Neural cell (in vitro differentiated cells): ENCODE measurements at regions not wholly inside any gene's neighbourhood (a gene's known extent, or its start where the extent isn't known, plus 50 kb on each side); places are given as distances from the start of the nearest gene placed in this dataset.

Experiments
- H2AFZ ChIP-seq: fragments of 200-600, 300-800 bp; sonication (generic), shearing (Covaris generic); 2 replicates; pipeline ENCODE4 v1.6.0; 2014; ENCODE audit warnings: low read depth, mild to moderate bottlenecking, antibody characterized with exemption, low read length, moderate library complexity
- H3F3A ChIP-seq: fragments of 200-600 bp; shearing (Covaris generic); 2 replicates; pipeline ENCODE4 v1.6.1; 2016; ENCODE audit warnings: mild to moderate bottlenecking, moderate library complexity, mixed read lengths, antibody characterized with exemption, low read length; ENCODE audit not compliant: insufficient read depth, poor library complexity, severe bottlenecking
- H3K27ac ChIP-seq: fragments of 200-600, 300-800 bp; sonication (generic), shearing (Covaris generic); 2 replicates; pipeline ENCODE4 v1.5.1; 2014; ENCODE audit warnings: mild to moderate bottlenecking, low read length, moderate library complexity
- H3K27me3 ChIP-seq: fragments of 300-800, 200-600 bp; sonication (generic), shearing (Covaris generic); 2 replicates; pipeline ENCODE4 v1.6.0; 2014; ENCODE audit warnings: mild to moderate bottlenecking, low read depth, low read length, moderate library complexity; ENCODE audit not compliant: insufficient read depth
- H3K36me3 ChIP-seq: fragments of 300-800, 200-600 bp; sonication (generic), shearing (Covaris generic); 2 replicates; pipeline ENCODE4 v1.5.1; 2014; ENCODE audit warnings: mild to moderate bottlenecking, antibody characterized with exemption, low read length, moderate library complexity; ENCODE audit not compliant: insufficient read depth
- H3K4me2 ChIP-seq: fragments of 300-800, 200-600 bp; sonication (generic), shearing (Covaris generic); 2 replicates; pipeline ENCODE4 v1.6.0; 2014; ENCODE audit warnings: mild to moderate bottlenecking, low read length
- H3K4me3 ChIP-seq: fragments of 300-800, 200-600 bp; sonication (generic), shearing (Covaris generic); 2 replicates; pipeline ENCODE4 v1.5.1; 2014; ENCODE audit warnings: mild to moderate bottlenecking, low read length, moderate library complexity
- H3K79me2 ChIP-seq: fragments of 200-600 bp; shearing (Covaris generic); replicated peaks from 2 replicates; pipeline ENCODE4 v1.6.0; 2014; ENCODE audit warnings: mild to moderate bottlenecking, low read length, moderate library complexity; ENCODE audit not compliant: insufficient read depth
- H3K9ac ChIP-seq: fragments of 300-800, 200-600 bp; sonication (generic), shearing (Covaris generic); 2 replicates; pipeline ENCODE4 v1.6.1; 2016; ENCODE audit warnings: mild to moderate bottlenecking, low read length, mixed read lengths
- H3K9me2 ChIP-seq: fragments of 200-600 bp; shearing (Covaris generic); 2 replicates; pipeline ENCODE4 v1.6.1; 2016; ENCODE audit warnings: mild to moderate bottlenecking, low read length, mixed read lengths; ENCODE audit not compliant: insufficient read depth
- H3K9me3 ChIP-seq: fragments of 200-600, 300-800 bp; sonication (generic), shearing (Covaris generic); 2 replicates; pipeline ENCODE4 v1.6.1; 2016; ENCODE audit warnings: mild to moderate bottlenecking, mixed run types, low read length, moderate library complexity, mixed read lengths
- H4K20me1 ChIP-seq: fragments of 200-600 bp; shearing (Covaris generic); 2 replicates; pipeline ENCODE4 v1.6.1; 2016; ENCODE audit warnings: mild to moderate bottlenecking, mixed run types; ENCODE audit not compliant: insufficient read depth
- CTCF ChIP-seq: fragments of 450-650 bp; IDR thresholded peaks from 2 replicates; pipeline ENCODE4 v1.5.1; 2014; ENCODE audit warnings: antibody characterized with exemption, mild to moderate bottlenecking, moderate library complexity; ENCODE audit not compliant: poor library complexity, severe bottlenecking
- EP300 ChIP-seq: fragments of 450-650 bp; conservative IDR thresholded peaks from 2 replicates; pipeline ENCODE4 v1.6.1; 2014; ENCODE audit warnings: antibody characterized with exemption, mild to moderate bottlenecking, moderate library complexity; ENCODE audit not compliant: poor library complexity, severe bottlenecking
- EZH2 ChIP-seq: fragments of 200-600, 300-800 bp; shearing (Covaris generic), sonication (generic); IDR thresholded peaks from 2 replicates; pipeline ENCODE4 v1.6.1; 2014; ENCODE audit warnings: antibody characterized with exemption, low read length, borderline replicate concordance, mild to moderate bottlenecking; ENCODE audit not compliant: insufficient read depth, poor library complexity, severe bottlenecking
- MXI1 ChIP-seq: fragments of 450-650 bp; conservative IDR thresholded peaks from 2 replicates; pipeline ENCODE4 v1.6.1; 2014; ENCODE audit warnings: antibody characterized with exemption, mild to moderate bottlenecking; ENCODE audit not compliant: poor library complexity, severe bottlenecking
- POLR2AphosphoS5 ChIP-seq: IDR thresholded peaks from 2 replicates; pipeline ENCODE4 v1.6.1; 2012
- RAD21 ChIP-seq: fragments of 450-650 bp; conservative IDR thresholded peaks from 2 replicates; pipeline ENCODE4 v1.6.1; 2014; ENCODE audit warnings: antibody characterized with exemption, mild to moderate bottlenecking, moderate library complexity
- SMC3 ChIP-seq: fragments of 450-650 bp; conservative IDR thresholded peaks from 2 replicates; pipeline ENCODE4 v1.6.1; 2014; ENCODE audit warnings: antibody characterized with exemption, mild to moderate bottlenecking, moderate library complexity; ENCODE audit not compliant: poor library complexity
- TAF1 ChIP-seq: IDR thresholded peaks from 2 replicates; pipeline ENCODE4 v1.6.1; 2012; ENCODE audit warnings: low read depth
- TF ChIP-seq, protein P1 (sequence below): IDR thresholded peaks from 2 replicates; pipeline ENCODE4 v1.6.1; 2012; ENCODE audit warnings: borderline replicate concordance

DNA sequence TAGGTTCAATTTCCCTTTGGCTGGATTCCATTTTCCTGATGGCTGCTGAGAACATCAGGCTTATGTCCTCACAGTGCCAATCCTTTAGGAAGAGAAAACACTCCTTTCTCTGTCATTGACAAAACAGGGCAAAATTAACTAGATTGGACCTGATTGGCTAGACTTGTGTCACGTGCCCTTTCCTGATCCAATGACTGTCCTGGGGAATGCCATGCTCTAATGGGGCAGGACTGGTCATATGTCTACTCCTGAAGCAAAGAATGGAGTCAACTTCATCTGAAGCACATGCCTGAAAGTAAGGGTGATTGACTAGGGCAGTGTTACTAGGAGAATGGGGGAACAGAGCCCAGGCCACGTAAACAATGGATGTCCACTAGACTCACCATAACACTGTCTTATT is 220.4 kb downstream of the KDR start:
- no peaks in the 10 kb centered on the region for H3F3A ChIP-seq
- no peak overlapping the region for H2AFZ ChIP-seq
- no peak overlapping the region for H3K4me2 ChIP-seq
- TF ChIP-seq POLR2AphosphoS5, result no peak
- TF ChIP-seq CTCF, result no peak
- no peak for TF ChIP-seq MXI1
- no peak for TF ChIP-seq TAF1
- TF ChIP-seq, protein P1, sequence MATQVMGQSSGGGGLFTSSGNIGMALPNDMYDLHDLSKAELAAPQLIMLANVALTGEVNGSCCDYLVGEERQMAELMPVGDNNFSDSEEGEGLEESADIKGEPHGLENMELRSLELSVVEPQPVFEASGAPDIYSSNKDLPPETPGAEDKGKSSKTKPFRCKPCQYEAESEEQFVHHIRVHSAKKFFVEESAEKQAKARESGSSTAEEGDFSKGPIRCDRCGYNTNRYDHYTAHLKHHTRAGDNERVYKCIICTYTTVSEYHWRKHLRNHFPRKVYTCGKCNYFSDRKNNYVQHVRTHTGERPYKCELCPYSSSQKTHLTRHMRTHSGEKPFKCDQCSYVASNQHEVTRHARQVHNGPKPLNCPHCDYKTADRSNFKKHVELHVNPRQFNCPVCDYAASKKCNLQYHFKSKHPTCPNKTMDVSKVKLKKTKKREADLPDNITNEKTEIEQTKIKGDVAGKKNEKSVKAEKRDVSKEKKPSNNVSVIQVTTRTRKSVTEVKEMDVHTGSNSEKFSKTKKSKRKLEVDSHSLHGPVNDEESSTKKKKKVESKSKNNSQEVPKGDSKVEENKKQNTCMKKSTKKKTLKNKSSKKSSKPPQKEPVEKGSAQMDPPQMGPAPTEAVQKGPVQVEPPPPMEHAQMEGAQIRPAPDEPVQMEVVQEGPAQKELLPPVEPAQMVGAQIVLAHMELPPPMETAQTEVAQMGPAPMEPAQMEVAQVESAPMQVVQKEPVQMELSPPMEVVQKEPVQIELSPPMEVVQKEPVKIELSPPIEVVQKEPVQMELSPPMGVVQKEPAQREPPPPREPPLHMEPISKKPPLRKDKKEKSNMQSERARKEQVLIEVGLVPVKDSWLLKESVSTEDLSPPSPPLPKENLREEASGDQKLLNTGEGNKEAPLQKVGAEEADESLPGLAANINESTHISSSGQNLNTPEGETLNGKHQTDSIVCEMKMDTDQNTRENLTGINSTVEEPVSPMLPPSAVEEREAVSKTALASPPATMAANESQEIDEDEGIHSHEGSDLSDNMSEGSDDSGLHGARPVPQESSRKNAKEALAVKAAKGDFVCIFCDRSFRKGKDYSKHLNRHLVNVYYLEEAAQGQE, result no peak
- no peaks in the 10 kb centered on the region for H3K79me2 ChIP-seq
- H3K36me3 ChIP-seq, result no peaks in the 10 kb centered on the region
- H3K9ac ChIP-seq, result no peak overlapping the region
- no peak overlapping the region for H3K27ac ChIP-seq
- H3K4me3 ChIP-seq, result no peak overlapping the region
- no peaks in the 10 kb centered on the region for H4K20me1 ChIP-seq
- no peaks in the 10 kb centered on the region for H3K27me3 ChIP-seq
- no peaks in the 10 kb centered on the region for H3K9me3 ChIP-seq
- no peaks in the 10 kb centered on the region for H3K9me2 ChIP-seq

DNA sequence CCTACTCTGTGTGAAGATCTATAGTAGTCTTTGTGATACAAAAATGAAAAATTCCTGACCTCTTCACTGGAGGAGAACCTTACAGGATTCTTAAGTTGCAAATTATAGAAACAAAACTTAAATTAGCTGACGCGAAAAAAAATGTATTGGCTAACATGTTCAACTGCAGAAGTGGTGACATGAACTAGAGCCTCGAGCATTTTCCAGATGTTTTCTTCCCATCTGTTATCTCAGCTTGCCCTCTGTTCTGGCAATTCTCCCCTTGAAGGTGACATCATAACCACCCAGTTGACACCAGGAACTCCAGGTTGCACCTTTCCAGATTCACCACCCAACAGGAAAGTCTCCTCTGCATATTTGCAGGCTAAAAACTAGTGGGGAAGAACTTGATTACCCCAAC is 222.4 kb downstream of the KDR start:
- H3K9me3 ChIP-seq, result no peaks in the 10 kb centered on the region
- H3K79me2 ChIP-seq, result no peaks in the 10 kb centered on the region
- no peak overlapping the region for H2AFZ ChIP-seq
- no peaks in the 10 kb centered on the region for H3K27me3 ChIP-seq
- H3K36me3 ChIP-seq, result no peaks in the 10 kb centered on the region
- H4K20me1 ChIP-seq, result no peaks in the 10 kb centered on the region
- no peak overlapping the region for H3K4me2 ChIP-seq
- TF ChIP-seq TAF1, result no peak
- TF ChIP-seq EZH2, result no peak
- TF ChIP-seq, protein P1, result no peak
- no peak for TF ChIP-seq POLR2AphosphoS5
- no peak for TF ChIP-seq RAD21
- TF ChIP-seq MXI1, result no peak
- no peak for TF ChIP-seq SMC3
- TF ChIP-seq CTCF, result no peak
- no peak for TF ChIP-seq EP300
- no peaks in the 10 kb centered on the region for H3F3A ChIP-seq
- no peak overlapping the region for H3K4me3 ChIP-seq
- no peaks in the 10 kb centered on the region for H3K9me2 ChIP-seq
- H3K27ac ChIP-seq, result no peak overlapping the region
- no peak overlapping the region for H3K9ac ChIP-seq
